ENCODE measurements at regions not wholly inside any gene's neighbourhood (a gene's known extent, or its start where the extent isn't known, plus 50 kb on each side); places are given as distances from the start of the nearest gene placed in this dataset.

DNA sequence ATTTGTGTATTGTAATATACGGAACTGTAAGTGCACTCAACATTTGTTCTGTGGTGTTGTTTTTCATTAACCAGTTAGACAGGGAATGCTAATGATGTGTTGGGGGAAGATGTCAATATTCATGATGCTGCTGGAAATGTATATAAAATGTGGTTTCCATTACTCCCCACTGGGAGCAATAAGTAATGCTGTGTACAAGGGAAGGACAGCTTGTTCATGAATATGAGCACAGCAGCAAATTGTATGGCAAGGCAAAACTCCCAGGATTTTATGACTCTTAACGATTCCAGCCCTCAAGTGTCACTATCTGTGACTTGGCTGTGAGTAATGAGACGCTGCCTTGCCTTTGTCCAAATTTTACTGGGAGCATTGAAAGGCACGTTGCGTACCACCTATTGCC lies 312.4 kb upstream of the DDX18 start:
- no peak overlapping the region for H3K4me2 ChIP-seq (ENCODE audit: extremely low read depth, insufficient read depth, low read length)
- H3K9me3 ChIP-seq (ENCODE audit: control insufficient read depth, insufficient read depth, low read depth, low read length) = no peaks in the 10 kb centered on the region
- no peaks in the 10 kb centered on the region for H3K27me3 ChIP-seq (ENCODE audit: control insufficient read depth, insufficient read depth, low read length)
- H3K27ac ChIP-seq (ENCODE audit: insufficient read depth, low read length) = no peak overlapping the region
- no peaks in the 10 kb centered on the region for H3K4me1 ChIP-seq (ENCODE audit: control insufficient read depth, extremely low read depth, insufficient read depth, low read length)
- no peaks in the 10 kb centered on the region for H3K79me2 ChIP-seq (ENCODE audit: control insufficient read depth, insufficient read depth, low read length)
- no peak overlapping the region for H2AFZ ChIP-seq (ENCODE audit: low read length)
- H3K4me3 ChIP-seq (replicated peaks in 1 of 4; ENCODE audit: control extremely low read depth in 1 of 4, insufficient read depth in 1 of 4, low read depth in 3 of 4, low read length in 4 of 4) = no peak overlapping the region
- no peak overlapping the region for H3K9ac ChIP-seq (ENCODE audit: insufficient read depth, low read length)
- TF ChIP-seq EZH2 (IDR thresholded peaks at IDR 0.05; ENCODE audit: low read length, missing control alignments) (no peak), CTCF (conservative IDR thresholded peaks at IDR 0.05 in 1 of 2, IDR thresholded peaks at IDR 0.05 in 1 of 2; ENCODE audit: low read depth in 1 of 2, low read length in 2 of 2) (no peak)
- no peak for DNase-seq (ENCODE audit: low read depth in 2 of 2)
- no peaks in the 10 kb centered on the region for H4K20me1 ChIP-seq (ENCODE audit: control insufficient read depth, extremely low read depth, insufficient read depth, low read length)
- no peaks in the 10 kb centered on the region for H3K36me3 ChIP-seq (ENCODE audit: control insufficient read depth, insufficient read depth, low read length)

- Histone ChIP-seq H4K20me1 (ENCODE audit: control insufficient read depth, extremely low read depth, insufficient read depth, low read length) (no peaks in the 10 kb centered on the region), H2AFZ (ENCODE audit: low read length) (no peak overlapping the region), H3K9me3 (ENCODE audit: control insufficient read depth, insufficient read depth, low read depth, low read length) (no peaks in the 10 kb centered on the region), H3K27me3 (ENCODE audit: control insufficient read depth, insufficient read depth, low read length) (no peaks in the 10 kb centered on the region), H3K27ac (ENCODE audit: insufficient read depth, low read length) (no peak overlapping the region), H3K9ac (ENCODE audit: insufficient read depth, low read length) (no peak overlapping the region), H3K4me1 (ENCODE audit: control insufficient read depth, extremely low read depth, insufficient read depth, low read length) (no peaks in the 10 kb centered on the region), H3K4me2 (ENCODE audit: extremely low read depth, insufficient read depth, low read length) (no peak overlapping the region), H3K36me3 (ENCODE audit: control insufficient read depth, insufficient read depth, low read length) (no peaks in the 10 kb centered on the region), H3K79me2 (ENCODE audit: control insufficient read depth, insufficient read depth, low read length) (no peaks in the 10 kb centered on the region), H3K4me3 (replicated peaks in 1 of 4; ENCODE audit: control extremely low read depth in 1 of 4, insufficient read depth in 1 of 4, low read depth in 3 of 4, low read length in 4 of 4) (no peak overlapping the region)
- no peak for DNase-seq (ENCODE audit: low read depth in 2 of 2)
- TF ChIP-seq EZH2 (IDR thresholded peaks at IDR 0.05; ENCODE audit: low read length, missing control alignments) = no peak
- no peak for TF ChIP-seq CTCF (conservative IDR thresholded peaks at IDR 0.05 in 1 of 2, IDR thresholded peaks at IDR 0.05 in 1 of 2; ENCODE audit: low read depth in 1 of 2, low read length in 2 of 2)
Observed at GRCh38 chr2:117512307-117512706, 302.2 kb upstream of the DDX18 start.

DNA sequence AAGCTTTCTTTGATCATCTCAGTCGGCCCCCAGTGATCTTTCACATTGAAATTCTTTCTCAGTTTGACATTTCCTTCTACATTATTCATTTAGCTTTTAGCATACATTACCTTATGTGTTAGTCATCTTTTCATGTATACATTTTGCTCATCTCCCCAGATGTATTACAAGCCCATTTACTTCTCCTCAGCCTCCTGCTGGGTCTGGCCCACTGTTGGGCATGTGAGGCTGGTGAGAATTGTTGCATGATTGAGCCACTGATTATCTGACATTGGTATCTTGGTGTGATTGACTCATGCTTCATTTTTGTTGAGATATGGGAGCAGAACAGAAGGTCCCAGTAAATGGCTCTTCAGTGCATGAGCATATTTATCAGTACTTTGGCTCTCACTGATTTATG lies 300.1 kb upstream of the DDX18 start:
- no peak for DNase-seq (ENCODE audit: low read depth in 2 of 2)
- H3K79me2 ChIP-seq (ENCODE audit: control insufficient read depth, insufficient read depth, low read length) = no peaks in the 10 kb centered on the region
- no peak overlapping the region for H3K9ac ChIP-seq (ENCODE audit: insufficient read depth, low read length)
- no peaks in the 10 kb centered on the region for H3K4me1 ChIP-seq (ENCODE audit: control insufficient read depth, extremely low read depth, insufficient read depth, low read length)
- H4K20me1 ChIP-seq (ENCODE audit: control insufficient read depth, extremely low read depth, insufficient read depth, low read length) = no peaks in the 10 kb centered on the region
- H3K4me3 ChIP-seq (replicated peaks in 1 of 4; ENCODE audit: control extremely low read depth in 1 of 4, insufficient read depth in 1 of 4, low read depth in 3 of 4, low read length in 4 of 4) = no peak overlapping the region
- H3K36me3 ChIP-seq (ENCODE audit: control insufficient read depth, insufficient read depth, low read length) = no peaks in the 10 kb centered on the region
- no peak overlapping the region for H3K4me2 ChIP-seq (ENCODE audit: extremely low read depth, insufficient read depth, low read length)
- H3K27me3 ChIP-seq (ENCODE audit: control insufficient read depth, insufficient read depth, low read length) = no peaks in the 10 kb centered on the region
- no peak overlapping the region for H2AFZ ChIP-seq (ENCODE audit: low read length)
- no peaks in the 10 kb centered on the region for H3K9me3 ChIP-seq (ENCODE audit: control insufficient read depth, insufficient read depth, low read depth, low read length)
- TF ChIP-seq CTCF (conservative IDR thresholded peaks at IDR 0.05 in 1 of 2, IDR thresholded peaks at IDR 0.05 in 1 of 2; ENCODE audit: low read depth in 1 of 2, low read length in 2 of 2) (no peak), EZH2 (IDR thresholded peaks at IDR 0.05; ENCODE audit: low read length, missing control alignments) (no peak)
- H3K27ac ChIP-seq (ENCODE audit: insufficient read depth, low read length) = no peak overlapping the region

Data from fibroblast of lung (primary cell).